Activated gamma-delta T cell treated with anti-CD3 and anti-CD28 coated beads, Interleukin-2, amount 50 U/mL, for 16 hours (primary cell): ENCODE measurements at regions not wholly inside any gene's neighbourhood (a gene's known extent, or its start where the extent isn't known, plus 50 kb on each side); places are given as distances from the start of the nearest gene placed in this dataset.

Experiments
- DNase-seq: peaks from one replicate; pipeline ENCODE4 v3.0.0-alpha.2; 2020; ENCODE audit warnings: low read depth

- DNase-seq, result no peak
Measured at GRCh38 chr5:34505731-34506130, 150.4 kb upstream of the RAI14 start.

GRCh38 chr5:34507933-34508332 is 148.2 kb upstream of the RAI14 start:
- DNase-seq, result no peak

- no peak for DNase-seq
Measured at GRCh38 chr5:34509392-34509791, 146.7 kb upstream of the RAI14 start.

- DNase-seq, result no peak
Measured at GRCh38 chr5:34510002-34510401, 146.1 kb upstream of the RAI14 start.

- no peak for DNase-seq
Measured at GRCh38 chr5:34511063-34511462, 145.1 kb upstream of the RAI14 start.

- DNase-seq, result no peak
Measured at GRCh38 chr5:34511481-34511880, 144.6 kb upstream of the RAI14 start.

GRCh38 chr5:34511915-34512314 is 144.2 kb upstream of the RAI14 start:
- no peak for DNase-seq

GRCh38 chr5:34516166-34516565 is 140.0 kb upstream of the RAI14 start:
- DNase-seq, result no peak

GRCh38 chr5:34516686-34517085 is 139.4 kb upstream of the RAI14 start:
- no peak for DNase-seq

- DNase-seq, result no peak
Measured at GRCh38 chr5:34517249-34517648, 138.9 kb upstream of the RAI14 start.

- DNase-seq, result no peak
Measured at GRCh38 chr5:34519489-34520220, 136.5 kb upstream of the RAI14 start.

- no peak for DNase-seq
Measured at GRCh38 chr5:34521628-34522290, 134.4 kb upstream of the RAI14 start.

GRCh38 chr5:34522599-34523386 is 133.3 kb upstream of the RAI14 start:
- DNase-seq, result peak; percentile 17

- no peak for DNase-seq
Measured at GRCh38 chr5:34523387-34523726, 132.8 kb upstream of the RAI14 start.

- no peak for DNase-seq
Measured at GRCh38 chr5:34524123-34524522, 132.0 kb upstream of the RAI14 start.

GRCh38 chr5:34525761-34526160 is 130.4 kb upstream of the RAI14 start:
- no peak for DNase-seq

GRCh38 chr5:34526682-34527305 is 129.3 kb upstream of the RAI14 start:
- no peak for DNase-seq

- no peak for DNase-seq
Measured at GRCh38 chr5:34529581-34530331, 126.4 kb upstream of the RAI14 start.

GRCh38 chr5:34530637-34531036 is 125.5 kb upstream of the RAI14 start:
- DNase-seq, result no peak

GRCh38 chr5:34531751-34532360 is 124.3 kb upstream of the RAI14 start:
- no peak for DNase-seq
